Activated CD4-positive, alpha-beta T cell treated with anti-CD3 and anti-CD28 coated beads, Interleukin-2, amount 10 ng/mL, durations not matched to agents 24 days and 14 days (primary cell): ENCODE measurements at regions not wholly inside any gene's neighbourhood (a gene's known extent, or its start where the extent isn't known, plus 50 kb on each side); places are given as distances from the start of the nearest gene placed in this dataset.

Experiments used
- DNase-seq: peaks from one replicate; pipeline ENCODE4 v3.0.0; 2022
- H3K27ac Mint-ChIP-seq: one replicate; pipeline ENCODE4 v1.8.0; 2022; ENCODE audit warnings: mild to moderate bottlenecking, mixed read lengths
- H3K27me3 Mint-ChIP-seq: one replicate; pipeline ENCODE4 v1.8.0; 2022; ENCODE audit warnings: mixed read lengths
- H3K36me3 Mint-ChIP-seq: one replicate; pipeline ENCODE4 v1.8.0; 2022; ENCODE audit warnings: low read depth, mild to moderate bottlenecking, mixed read lengths
- H3K4me1 Mint-ChIP-seq: one replicate; pipeline ENCODE4 v1.8.0; 2021; ENCODE audit warnings: mixed read lengths
- H3K4me3 Mint-ChIP-seq: one replicate; pipeline ENCODE4 v1.8.0; 2022; ENCODE audit warnings: mild to moderate bottlenecking, moderate library complexity, mixed read lengths
- H3K9me3 Mint-ChIP-seq: one replicate; pipeline ENCODE4 v1.8.0; 2021; ENCODE audit warnings: mixed read lengths
- intact Hi-C: fragments of 100-400 bp; cut with micrococcal nuclease; formaldehyde crosslinking; loops from one replicate; pipeline ENCODE4 v1.15.1; 2023

DNA sequence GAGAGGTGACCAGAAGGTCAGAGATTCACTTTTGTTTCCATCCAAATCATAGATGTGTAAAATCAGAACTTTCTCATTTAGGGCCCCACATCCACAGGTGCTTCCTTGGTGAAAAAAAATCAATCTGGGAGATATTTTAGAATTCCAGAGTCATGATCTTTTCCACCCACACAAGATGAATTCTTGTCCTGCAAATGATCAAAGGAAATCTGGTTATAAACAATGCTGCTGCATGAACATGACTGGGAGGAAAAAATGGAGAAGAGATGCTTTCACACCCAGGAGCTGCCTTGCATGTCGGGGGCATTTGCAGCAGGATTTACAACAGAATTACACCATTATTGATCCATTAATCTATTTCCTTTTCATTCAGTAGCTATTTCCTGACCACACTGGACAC is 106.5 kb upstream of the TMEM72 start:
- H3K9me3 Mint-ChIP-seq = no peaks in the 10 kb centered on the region
- H3K27me3 Mint-ChIP-seq = peaks cover 19% of the 10 kb centered on the region
- no peaks in the 10 kb centered on the region for H3K36me3 Mint-ChIP-seq
- intact Hi-C loops = no loop called here
- no peaks in the 10 kb centered on the region for H3K4me1 Mint-ChIP-seq
- no peak overlapping the region for H3K4me3 Mint-ChIP-seq
- no peak for DNase-seq
- no peak overlapping the region for H3K27ac Mint-ChIP-seq

DNA sequence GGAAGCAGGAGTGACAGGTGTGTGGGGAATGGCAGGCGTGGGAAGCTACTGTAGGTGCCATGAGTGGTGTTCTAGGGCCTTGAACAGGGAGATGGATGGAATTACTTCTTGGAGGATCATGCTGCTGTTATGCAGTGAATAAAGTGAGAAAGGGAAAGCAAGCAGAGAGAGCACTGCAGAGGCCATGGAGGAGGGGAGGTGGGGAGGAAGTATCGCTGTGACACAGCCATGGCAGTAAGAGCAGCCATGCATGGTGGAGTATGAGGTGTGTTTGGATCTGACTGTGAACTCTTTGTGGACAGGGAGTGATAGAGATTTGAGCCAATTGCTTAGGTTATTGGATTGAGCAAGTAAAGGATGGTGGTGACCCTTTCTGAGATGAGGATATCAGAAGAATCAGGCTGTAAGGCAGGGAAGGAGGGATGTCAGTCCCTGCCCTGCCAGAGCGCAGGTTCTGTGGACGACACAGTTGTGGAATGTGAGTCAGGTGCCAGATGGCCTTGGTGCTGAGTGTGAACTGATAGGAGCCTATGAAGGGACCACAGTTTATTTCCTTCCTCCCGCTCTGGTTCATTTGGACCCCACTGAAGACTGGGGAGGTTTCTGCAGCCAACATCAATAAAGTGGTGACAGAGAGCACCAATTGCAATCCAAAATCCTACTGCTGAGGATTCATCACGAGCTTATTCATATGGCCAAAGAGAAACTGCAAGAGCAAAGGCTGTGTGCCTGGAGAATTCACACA is 105.5 kb upstream of the TMEM72 start:
- intact Hi-C loops = no loop called here
- H3K4me3 Mint-ChIP-seq = no peak overlapping the region
- no peak for DNase-seq
- no peak overlapping the region for H3K27ac Mint-ChIP-seq
- H3K9me3 Mint-ChIP-seq = no peaks in the 10 kb centered on the region
- H3K27me3 Mint-ChIP-seq = peaks cover 10% of the 10 kb centered on the region
- no peaks in the 10 kb centered on the region for H3K36me3 Mint-ChIP-seq
- no peaks in the 10 kb centered on the region for H3K4me1 Mint-ChIP-seq

DNA sequence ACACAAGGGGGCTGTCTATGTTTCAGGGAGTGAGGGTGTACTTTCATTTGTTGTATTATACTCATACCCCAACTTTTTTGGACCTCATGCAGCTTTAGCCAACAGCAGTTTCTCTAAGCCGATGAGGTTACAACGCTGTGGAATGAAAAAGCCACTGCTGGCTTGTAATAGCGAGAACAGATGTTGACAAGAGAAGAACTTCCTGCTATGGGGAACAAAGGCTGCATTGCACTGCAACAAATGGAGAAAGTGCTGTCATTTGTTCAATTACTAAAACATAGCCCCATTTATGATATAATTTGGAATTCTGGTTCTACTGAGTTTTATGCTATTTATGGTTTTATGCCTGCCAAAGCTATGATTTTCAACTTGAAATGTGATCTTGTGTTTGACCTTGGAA is 104.2 kb upstream of the TMEM72 start:
- Mint-ChIP-seq H3K4me1 (no peaks in the 10 kb centered on the region), H3K27ac (no peak overlapping the region), H3K27me3 (peaks cover 10% of the 10 kb centered on the region), H3K4me3 (no peak overlapping the region), H3K36me3 (no peaks in the 10 kb centered on the region), H3K9me3 (no peaks in the 10 kb centered on the region)
- no peak for DNase-seq
- intact Hi-C loops = no loop called here

DNA sequence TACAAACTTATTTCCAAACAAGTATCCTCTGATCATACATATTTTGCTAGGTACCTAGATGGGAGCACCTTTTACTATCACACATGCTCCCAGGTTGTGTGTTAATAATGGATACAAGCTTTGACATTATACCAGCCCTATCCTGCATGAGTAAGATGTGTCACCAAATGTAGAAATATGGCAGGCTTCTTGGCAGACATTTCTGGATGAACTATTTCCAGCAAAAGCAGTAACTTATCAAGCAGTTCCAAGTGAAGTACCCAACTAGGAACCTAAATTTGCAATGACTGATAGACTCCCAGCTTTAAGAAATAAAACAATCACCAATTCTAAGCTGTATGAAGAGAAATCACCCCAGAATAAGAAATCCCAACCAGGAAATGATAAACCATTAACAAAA is 103.7 kb upstream of the TMEM72 start:
- H3K36me3 Mint-ChIP-seq = no peaks in the 10 kb centered on the region
- DNase-seq = no peak
- H3K27ac Mint-ChIP-seq = no peak overlapping the region
- intact Hi-C loops = no loop called here
- peaks cover 10% of the 10 kb centered on the region for H3K27me3 Mint-ChIP-seq
- H3K9me3 Mint-ChIP-seq = no peaks in the 10 kb centered on the region
- H3K4me3 Mint-ChIP-seq = no peak overlapping the region
- no peaks in the 10 kb centered on the region for H3K4me1 Mint-ChIP-seq

DNA sequence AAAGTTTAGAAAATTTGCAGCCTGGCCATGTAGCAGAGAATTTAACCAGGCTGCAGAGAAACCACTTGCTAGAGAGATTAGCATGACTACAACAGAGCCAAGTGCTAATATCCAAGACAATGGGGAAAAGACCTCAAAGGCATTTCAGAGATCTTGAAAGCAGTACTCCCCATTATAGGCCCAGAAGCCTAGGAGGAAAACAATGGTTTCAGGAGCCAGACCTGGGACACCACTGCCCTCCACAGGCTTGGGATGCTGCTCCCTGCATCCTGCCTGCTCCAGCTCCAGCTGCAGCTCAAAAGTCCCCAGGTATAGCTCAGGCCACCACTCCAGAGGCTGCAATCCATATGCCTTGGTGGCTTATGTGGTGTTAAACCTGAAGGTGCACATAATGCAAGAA is 101.5 kb upstream of the TMEM72 start:
- H3K36me3 Mint-ChIP-seq = no peaks in the 10 kb centered on the region
- intact Hi-C loops = no loop called here
- no peaks in the 10 kb centered on the region for H3K9me3 Mint-ChIP-seq
- no peak for DNase-seq
- H3K27me3 Mint-ChIP-seq = peaks cover 12% of the 10 kb centered on the region
- H3K4me1 Mint-ChIP-seq = no peaks in the 10 kb centered on the region
- H3K4me3 Mint-ChIP-seq = no peak overlapping the region
- H3K27ac Mint-ChIP-seq = no peak overlapping the region

DNA sequence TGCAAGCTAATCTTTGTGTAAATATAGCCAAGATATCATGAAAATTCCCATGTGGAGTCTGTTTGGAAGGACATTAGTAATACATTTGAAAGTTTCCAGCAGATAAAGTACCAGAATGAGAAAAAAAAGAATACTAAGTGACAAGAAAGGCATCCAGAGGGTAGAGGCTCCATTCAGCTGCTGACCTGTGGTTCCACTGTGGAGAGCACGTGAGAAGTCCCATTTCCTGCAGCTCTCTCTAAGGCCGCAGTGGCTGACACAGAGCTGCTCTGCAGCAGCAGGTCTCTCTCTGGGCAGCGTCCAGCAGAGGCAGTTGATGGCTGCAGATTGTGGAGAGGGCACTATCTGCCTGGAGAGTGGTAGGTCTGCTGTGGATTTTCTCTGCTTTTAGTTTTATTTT is 100.1 kb upstream of the TMEM72 start:
- no peak for DNase-seq
- Mint-ChIP-seq H3K4me1 (no peaks in the 10 kb centered on the region), H3K4me3 (no peak overlapping the region), H3K9me3 (no peaks in the 10 kb centered on the region), H3K27ac (no peak overlapping the region), H3K27me3 (peaks cover 13% of the 10 kb centered on the region), H3K36me3 (no peaks in the 10 kb centered on the region)
- intact Hi-C loops = no loop called here

DNA sequence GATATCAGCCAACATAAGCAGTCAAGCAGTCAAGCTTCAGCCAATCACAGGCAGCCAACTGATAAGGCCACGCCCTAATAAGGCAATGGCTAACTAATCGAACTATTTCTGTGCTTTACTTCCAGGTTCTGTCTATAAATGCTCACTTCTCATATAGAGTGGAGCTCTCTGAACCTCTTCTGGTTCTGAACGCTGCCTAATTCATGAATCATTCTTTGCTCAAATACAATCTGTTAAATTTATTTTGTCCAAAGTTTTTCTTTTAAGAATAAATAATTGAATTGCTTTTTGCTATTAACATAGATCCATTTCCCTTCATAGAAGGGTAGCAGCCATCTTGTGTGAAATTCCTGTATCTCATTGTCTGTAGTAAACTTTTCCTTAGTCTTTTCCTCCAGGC is 97.9 kb upstream of the TMEM72 start:
- no peaks in the 10 kb centered on the region for H3K4me1 Mint-ChIP-seq
- no peaks in the 10 kb centered on the region for H3K36me3 Mint-ChIP-seq
- H3K9me3 Mint-ChIP-seq = no peaks in the 10 kb centered on the region
- H3K27me3 Mint-ChIP-seq = peaks cover 11% of the 10 kb centered on the region
- DNase-seq = no peak
- intact Hi-C loops = no loop called here
- H3K4me3 Mint-ChIP-seq = no peak overlapping the region
- H3K27ac Mint-ChIP-seq = no peak overlapping the region

DNA sequence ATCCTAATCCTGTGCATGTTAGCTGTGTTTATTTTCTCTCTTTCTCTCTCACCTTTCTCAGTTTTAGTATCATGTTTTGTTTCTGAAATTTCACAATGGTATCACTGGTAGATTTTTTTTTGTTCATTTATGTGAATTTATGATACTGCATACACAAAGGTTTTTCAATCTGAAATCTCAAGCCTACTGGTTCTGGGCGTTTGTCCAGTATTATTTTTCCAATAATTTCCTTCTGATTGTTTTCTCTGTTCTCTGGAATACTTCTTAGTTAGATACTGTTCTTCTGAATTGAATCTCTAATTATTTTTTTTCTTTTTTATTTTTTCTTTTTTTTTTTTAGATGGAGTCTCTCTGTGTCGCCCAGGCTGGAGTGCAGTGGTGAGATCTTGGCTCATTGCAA is 96.2 kb upstream of the TMEM72 start:
- Mint-ChIP-seq H3K27ac (no peak overlapping the region), H3K9me3 (no peaks in the 10 kb centered on the region), H3K4me3 (no peak overlapping the region), H3K4me1 (no peaks in the 10 kb centered on the region), H3K36me3 (no peaks in the 10 kb centered on the region), H3K27me3 (peaks cover 8% of the 10 kb centered on the region)
- intact Hi-C loops = no loop called here
- no peak for DNase-seq

DNA sequence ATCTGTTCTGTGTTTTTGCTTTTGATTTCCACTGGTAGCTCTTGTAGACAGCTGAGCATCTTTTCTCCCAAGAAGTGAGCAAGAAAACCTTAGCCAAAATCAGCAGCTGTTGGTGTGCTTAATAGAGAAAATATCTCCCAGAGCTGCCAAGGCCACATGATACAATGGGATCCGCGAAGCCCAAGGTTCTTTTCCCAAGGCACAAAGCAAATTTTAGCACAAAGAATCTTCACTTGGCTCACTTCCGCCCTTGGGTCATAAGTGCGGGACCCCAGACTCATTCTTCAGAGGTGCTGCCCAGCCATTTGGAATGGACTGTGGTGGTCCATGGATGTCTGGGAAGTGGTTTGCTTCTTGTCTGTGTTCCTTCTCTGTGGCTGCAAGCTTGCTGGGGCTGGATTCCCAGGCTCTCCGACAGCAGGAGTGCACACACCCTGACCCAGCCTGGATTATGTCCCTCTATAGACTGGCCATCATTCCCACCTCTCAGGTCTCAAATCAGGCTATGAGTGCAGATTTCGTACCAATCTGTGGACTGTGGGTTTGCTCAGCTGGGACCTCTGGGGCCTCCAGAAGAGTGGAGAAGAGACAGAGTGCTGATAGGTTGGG is 93.0 kb upstream of the TMEM72 start:
- H3K9me3 Mint-ChIP-seq = no peaks in the 10 kb centered on the region
- peaks cover 6% of the 10 kb centered on the region for H3K27me3 Mint-ChIP-seq
- no peaks in the 10 kb centered on the region for H3K36me3 Mint-ChIP-seq
- intact Hi-C loops = no loop called here
- no peak for DNase-seq
- H3K4me1 Mint-ChIP-seq = no peaks in the 10 kb centered on the region
- no peak overlapping the region for H3K27ac Mint-ChIP-seq
- H3K4me3 Mint-ChIP-seq = no peak overlapping the region

DNA sequence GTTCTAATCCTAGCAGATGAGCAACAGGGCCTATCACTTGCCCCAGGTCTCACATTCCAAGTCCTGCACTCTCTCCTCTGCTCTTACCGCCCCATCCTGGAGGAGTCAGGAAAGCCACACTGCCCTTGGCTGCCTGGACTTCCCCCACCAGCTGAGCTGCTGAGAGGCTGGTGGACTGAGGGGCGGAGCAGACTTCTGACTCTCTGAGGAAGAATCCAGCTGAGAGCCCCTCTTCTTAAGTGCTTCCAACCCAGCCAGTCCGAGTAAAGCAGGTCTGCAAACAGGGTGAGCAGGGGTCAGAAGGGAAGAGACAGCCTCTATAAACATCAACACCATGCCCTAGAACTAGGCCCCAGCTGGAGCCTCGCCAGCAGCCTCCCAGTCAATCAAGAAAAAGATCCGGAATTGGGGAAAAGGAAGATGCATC is 92.4 kb upstream of the TMEM72 start:
- H3K4me1 Mint-ChIP-seq = no peaks in the 10 kb centered on the region
- DNase-seq = no peak
- intact Hi-C loops = no loop called here
- H3K4me3 Mint-ChIP-seq = no peak overlapping the region
- H3K9me3 Mint-ChIP-seq = no peaks in the 10 kb centered on the region
- H3K27ac Mint-ChIP-seq = no peak overlapping the region
- peaks cover 6% of the 10 kb centered on the region for H3K27me3 Mint-ChIP-seq
- H3K36me3 Mint-ChIP-seq = no peaks in the 10 kb centered on the region

DNA sequence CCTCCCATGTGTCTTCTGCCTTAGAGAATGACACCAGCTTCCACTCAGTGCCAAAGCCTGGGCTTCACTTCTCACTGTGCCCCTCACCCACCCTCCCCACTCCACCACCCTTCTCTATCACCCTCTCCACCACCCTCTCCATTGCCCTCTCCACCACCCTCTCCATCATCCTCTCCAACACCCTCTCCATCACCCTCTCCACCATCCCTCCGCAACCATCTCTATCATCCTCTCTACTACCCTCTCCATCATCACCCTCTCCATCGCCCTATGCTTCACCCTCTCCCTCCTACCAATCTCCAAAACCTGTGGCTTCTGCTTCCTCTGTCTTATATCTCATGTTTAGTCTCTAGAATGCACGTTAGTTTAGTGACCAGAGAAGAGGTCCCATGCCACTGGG is 91.0 kb upstream of the TMEM72 start:
- Mint-ChIP-seq H3K27me3 (no peaks in the 10 kb centered on the region), H3K36me3 (no peaks in the 10 kb centered on the region), H3K9me3 (no peaks in the 10 kb centered on the region), H3K27ac (no peak overlapping the region), H3K4me3 (no peak overlapping the region), H3K4me1 (no peaks in the 10 kb centered on the region)
- intact Hi-C loops = no loop called here
- no peak for DNase-seq

DNA sequence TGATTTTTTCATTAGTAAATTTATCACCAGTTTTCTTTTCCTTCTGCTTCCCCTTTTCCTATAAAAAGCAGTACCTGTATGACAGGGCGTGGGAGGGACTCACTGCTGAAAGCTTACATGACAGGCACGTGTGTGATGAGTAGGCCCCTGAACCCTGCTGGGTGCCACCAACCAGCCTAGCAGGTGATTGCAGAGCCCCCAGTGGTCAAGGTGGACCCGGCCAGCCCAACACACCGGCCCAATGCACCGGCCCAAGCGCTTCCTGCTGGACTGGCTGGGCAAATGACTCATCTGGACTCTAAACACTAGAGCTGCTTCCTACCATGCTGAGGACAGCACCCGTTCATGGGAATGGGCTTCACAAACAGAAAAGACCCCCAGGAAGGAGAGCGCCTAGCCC is 89.8 kb upstream of the TMEM72 start:
- H3K36me3 Mint-ChIP-seq = no peaks in the 10 kb centered on the region
- no peaks in the 10 kb centered on the region for H3K27me3 Mint-ChIP-seq
- no peak overlapping the region for H3K27ac Mint-ChIP-seq
- H3K4me3 Mint-ChIP-seq = no peak overlapping the region
- no peak for DNase-seq
- H3K9me3 Mint-ChIP-seq = no peaks in the 10 kb centered on the region
- intact Hi-C loops = no loop called here
- no peaks in the 10 kb centered on the region for H3K4me1 Mint-ChIP-seq

DNA sequence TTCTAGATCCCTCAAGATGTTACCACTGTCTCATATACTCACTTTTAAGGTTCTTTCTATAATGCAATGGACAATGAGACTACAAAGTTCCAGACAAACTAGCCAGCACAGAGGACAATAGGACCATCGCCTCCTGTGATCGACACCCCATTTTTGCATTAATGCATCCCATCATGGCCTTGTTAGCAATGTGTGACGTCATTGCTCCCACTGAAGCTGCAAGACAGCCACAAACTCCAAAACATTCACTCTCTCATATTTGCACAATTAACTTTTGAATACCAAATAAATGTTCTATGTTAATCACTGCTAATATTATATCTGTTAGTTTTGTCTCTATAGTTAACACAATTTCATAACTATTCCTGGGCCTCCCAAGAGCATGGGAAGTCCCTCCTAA is 88.8 kb upstream of the TMEM72 start:
- H3K27me3 Mint-ChIP-seq = no peaks in the 10 kb centered on the region
- no peak for DNase-seq

DNA sequence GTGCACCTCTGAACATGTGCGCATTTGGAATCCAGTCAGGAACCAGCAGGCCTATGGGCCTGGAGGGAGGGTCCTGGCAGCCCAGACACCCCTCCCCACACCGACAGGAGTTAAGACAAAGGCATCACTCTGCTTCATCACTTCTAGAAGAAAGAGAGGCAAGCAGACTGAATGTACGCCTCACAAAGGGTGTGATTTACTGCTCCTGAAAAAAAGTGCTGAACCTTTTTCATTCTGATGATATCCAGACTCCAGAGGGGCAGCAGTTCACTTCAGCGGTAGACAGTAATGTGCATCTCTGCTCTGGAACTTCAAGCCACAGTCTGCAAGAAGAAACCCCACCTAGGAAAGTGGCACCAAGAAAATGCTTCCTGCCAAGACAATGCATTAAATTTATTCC is 88.2 kb upstream of the TMEM72 start:
- intact Hi-C loops = no loop called here
- DNase-seq = no peak
- Mint-ChIP-seq H3K27ac (no peak overlapping the region), H3K4me1 (no peaks in the 10 kb centered on the region), H3K4me3 (no peak overlapping the region), H3K36me3 (no peaks in the 10 kb centered on the region), H3K27me3 (no peaks in the 10 kb centered on the region), H3K9me3 (no peaks in the 10 kb centered on the region)

More for the DNA sequence above, 88.8 kb upstream of the TMEM72 start:
- Mint-ChIP-seq H3K4me1 (no peaks in the 10 kb centered on the region), H3K4me3 (no peak overlapping the region), H3K27ac (no peak overlapping the region), H3K36me3 (no peaks in the 10 kb centered on the region), H3K9me3 (no peaks in the 10 kb centered on the region)
- intact Hi-C loops = no loop called here

DNA sequence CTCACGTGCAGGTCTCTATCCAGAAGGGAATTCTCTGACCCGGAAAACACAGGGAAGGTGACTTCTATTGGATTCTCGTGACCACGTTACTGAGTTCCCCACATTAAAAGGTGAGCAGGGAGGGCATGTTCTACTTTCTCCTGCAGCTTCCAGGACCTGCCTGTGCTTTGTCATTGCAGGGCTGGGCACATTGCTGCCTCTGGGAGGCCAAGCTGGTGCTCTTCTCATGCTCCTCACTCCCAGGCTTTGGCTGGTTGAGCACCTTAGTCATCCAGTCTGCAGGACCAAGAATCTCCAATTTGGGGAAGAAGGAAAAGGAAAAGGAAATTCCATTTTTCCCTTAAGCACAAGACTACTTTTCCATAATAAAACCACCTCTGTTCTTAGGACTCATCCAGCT is 86.5 kb upstream of the TMEM72 start:
- Mint-ChIP-seq H3K27ac (no peak overlapping the region), H3K36me3 (no peaks in the 10 kb centered on the region), H3K4me3 (no peak overlapping the region), H3K27me3 (no peaks in the 10 kb centered on the region), H3K9me3 (no peaks in the 10 kb centered on the region), H3K4me1 (no peaks in the 10 kb centered on the region)
- intact Hi-C loops = no loop called here
- DNase-seq = no peak
